ENCODE measurements at regions not wholly inside any gene's neighbourhood (a gene's known extent, or its start where the extent isn't known, plus 50 kb on each side); places are given as distances from the start of the nearest gene placed in this dataset.

DNA sequence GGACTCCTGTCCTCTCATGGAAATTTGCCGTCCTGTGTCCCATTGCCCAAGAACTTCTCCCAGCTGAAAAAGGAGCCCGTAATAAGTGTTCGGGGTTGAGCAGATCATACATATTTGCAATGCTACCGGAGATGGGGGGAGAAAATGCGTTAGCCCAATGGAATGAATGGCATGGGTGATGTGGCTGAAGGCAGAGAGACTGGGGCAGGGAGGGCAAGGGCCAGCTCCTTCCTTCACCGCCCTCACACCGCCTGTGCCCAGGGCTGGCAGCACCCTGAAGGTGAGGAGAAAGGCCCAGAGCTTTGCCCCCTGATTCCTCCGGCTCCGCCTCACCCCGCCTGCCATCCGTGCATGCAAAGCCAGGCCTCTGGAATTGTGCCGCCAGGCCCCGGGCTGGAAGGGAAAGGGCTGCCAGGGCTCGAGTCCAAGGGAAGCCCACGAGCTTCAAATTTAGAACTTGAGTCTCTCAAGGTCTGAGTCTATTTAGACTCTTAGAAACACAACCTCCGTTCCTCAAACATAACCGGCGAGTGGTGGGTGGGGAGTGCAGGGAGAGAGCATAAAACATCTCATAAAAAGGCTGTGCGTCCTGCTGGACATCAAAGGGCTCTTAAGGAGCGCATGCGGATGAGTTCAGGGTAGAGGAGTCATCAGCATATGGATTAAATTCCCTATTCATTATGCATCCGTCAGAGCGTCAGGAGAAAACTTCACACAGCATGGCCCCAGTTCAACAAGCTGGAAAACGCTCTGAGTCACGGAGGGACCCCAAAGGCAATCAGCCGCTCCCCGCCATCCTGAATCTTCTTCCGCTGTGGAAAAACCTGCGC is 121.7 kb upstream of the GLI2 start:
- H3K9me3 ChIP-seq: no peaks in the 10 kb centered on the region
- no peaks in the 10 kb centered on the region for H3K4me1 ChIP-seq
- H3K36me3 ChIP-seq: no peaks in the 10 kb centered on the region
- no peaks in the 10 kb centered on the region for H3K27me3 ChIP-seq
- H3K4me3 ChIP-seq: no peak overlapping the region
- H3K27ac ChIP-seq: no peak overlapping the region
- WGBS, 2 donors: 49 to 56% methylated on average over 29 of the region's 29 CpGs
- DNase-seq (ENCODE audit: low spot score in 2 of 2): no peak
- TF ChIP-seq, protein P1, sequence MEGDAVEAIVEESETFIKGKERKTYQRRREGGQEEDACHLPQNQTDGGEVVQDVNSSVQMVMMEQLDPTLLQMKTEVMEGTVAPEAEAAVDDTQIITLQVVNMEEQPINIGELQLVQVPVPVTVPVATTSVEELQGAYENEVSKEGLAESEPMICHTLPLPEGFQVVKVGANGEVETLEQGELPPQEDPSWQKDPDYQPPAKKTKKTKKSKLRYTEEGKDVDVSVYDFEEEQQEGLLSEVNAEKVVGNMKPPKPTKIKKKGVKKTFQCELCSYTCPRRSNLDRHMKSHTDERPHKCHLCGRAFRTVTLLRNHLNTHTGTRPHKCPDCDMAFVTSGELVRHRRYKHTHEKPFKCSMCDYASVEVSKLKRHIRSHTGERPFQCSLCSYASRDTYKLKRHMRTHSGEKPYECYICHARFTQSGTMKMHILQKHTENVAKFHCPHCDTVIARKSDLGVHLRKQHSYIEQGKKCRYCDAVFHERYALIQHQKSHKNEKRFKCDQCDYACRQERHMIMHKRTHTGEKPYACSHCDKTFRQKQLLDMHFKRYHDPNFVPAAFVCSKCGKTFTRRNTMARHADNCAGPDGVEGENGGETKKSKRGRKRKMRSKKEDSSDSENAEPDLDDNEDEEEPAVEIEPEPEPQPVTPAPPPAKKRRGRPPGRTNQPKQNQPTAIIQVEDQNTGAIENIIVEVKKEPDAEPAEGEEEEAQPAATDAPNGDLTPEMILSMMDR (IDR thresholded peaks at IDR 0.05): no peak
- no peak for TF ChIP-seq EP300 (IDR thresholded peaks at IDR 0.05)
- no peak for TF ChIP-seq POLR2A (IDR thresholded peaks at IDR 0.05)

DNA sequence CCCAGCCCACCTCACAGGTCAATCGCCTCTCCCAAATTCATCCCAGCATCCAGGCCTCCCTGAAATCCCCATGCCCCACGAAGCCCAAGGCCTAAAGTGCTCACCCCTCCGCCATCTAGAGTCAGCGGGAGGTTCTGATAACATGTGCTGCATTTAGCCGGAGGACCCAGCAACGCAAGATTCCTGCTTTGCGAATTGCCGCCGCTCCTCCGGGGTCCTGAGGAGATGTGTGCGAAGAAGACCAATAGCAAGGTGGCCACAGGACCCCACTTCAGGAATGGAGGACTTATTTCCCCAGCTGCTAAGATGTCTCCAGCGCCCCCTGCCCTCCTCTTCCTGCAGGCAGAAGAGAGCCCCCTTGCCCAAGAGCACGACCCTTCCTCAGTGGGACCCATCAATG is 120.8 kb upstream of the GLI2 start:
- no peaks in the 10 kb centered on the region for H3K36me3 ChIP-seq
- H3K4me3 ChIP-seq: no peak overlapping the region
- H3K27ac ChIP-seq: no peak overlapping the region
- WGBS, 2 donors: 93 to 95% methylated on average over 13 of the region's 13 CpGs
- H3K27me3 ChIP-seq: no peaks in the 10 kb centered on the region
- H3K9me3 ChIP-seq: no peaks in the 10 kb centered on the region
- no peak for TF ChIP-seq EP300 (IDR thresholded peaks at IDR 0.05)
- TF ChIP-seq, protein P1 (IDR thresholded peaks at IDR 0.05): no peak
- no peak for TF ChIP-seq POLR2A (IDR thresholded peaks at IDR 0.05)
- no peaks in the 10 kb centered on the region for H3K4me1 ChIP-seq
- DNase-seq (ENCODE audit: low spot score in 2 of 2): no peak

DNA sequence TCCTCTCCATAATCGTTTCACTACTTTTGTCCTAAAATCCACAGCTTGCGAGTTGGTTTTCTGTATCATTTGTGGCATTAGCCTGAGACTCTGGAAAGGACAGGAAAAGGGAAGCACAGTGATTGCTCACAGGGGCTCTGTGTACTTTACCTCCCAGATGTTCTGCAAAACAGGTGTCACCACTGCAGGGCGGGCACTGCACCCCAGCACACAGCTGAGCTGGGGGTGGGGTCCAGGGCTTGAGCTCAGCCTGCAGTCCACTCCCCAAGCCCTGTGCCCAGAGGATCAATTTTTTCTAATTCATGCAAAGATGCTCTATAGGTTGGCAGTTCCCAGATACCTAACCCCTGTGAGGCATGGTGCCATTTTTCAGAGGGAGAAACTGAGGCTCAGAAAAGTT is 119.4 kb upstream of the GLI2 start:
- WGBS, 2 donors: 77 to 87% methylated on average over 3 of the region's 3 CpGs
- H3K4me3 ChIP-seq: no peak overlapping the region
- TF ChIP-seq POLR2A (IDR thresholded peaks at IDR 0.05) (no peak), EP300 (IDR thresholded peaks at IDR 0.05) (no peak)
- TF ChIP-seq, protein P1 (IDR thresholded peaks at IDR 0.05): no peak
- no peaks in the 10 kb centered on the region for H3K27me3 ChIP-seq
- DNase-seq (ENCODE audit: low spot score in 2 of 2): no peak
- no peaks in the 10 kb centered on the region for H3K9me3 ChIP-seq
- H3K27ac ChIP-seq: no peak overlapping the region
- no peaks in the 10 kb centered on the region for H3K36me3 ChIP-seq
- H3K4me1 ChIP-seq: no peaks in the 10 kb centered on the region

DNA sequence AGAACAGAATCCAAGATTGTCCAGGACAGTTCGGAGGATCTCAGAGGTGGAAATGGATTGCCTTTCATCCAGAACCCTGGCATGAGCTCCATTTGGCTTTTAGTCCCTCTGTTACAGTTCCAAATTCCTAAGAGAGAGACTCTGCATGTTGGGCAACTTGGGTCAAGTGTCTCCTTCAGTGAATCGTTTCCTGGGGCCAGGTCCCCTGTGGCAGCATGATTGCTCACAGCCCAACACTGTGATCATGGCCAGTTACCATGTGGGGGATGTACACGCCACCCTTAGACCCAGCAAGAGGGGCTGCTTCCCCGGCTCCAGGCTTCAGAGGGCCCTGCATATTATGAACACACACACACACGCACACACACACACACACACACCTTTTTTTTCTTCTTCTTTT is 118.6 kb upstream of the GLI2 start:
- H3K27ac ChIP-seq: no peak overlapping the region
- H3K4me3 ChIP-seq: no peak overlapping the region
- DNase-seq (ENCODE audit: low spot score in 2 of 2): no peak
- no peaks in the 10 kb centered on the region for H3K27me3 ChIP-seq
- H3K4me1 ChIP-seq: no peaks in the 10 kb centered on the region
- no peaks in the 10 kb centered on the region for H3K36me3 ChIP-seq
- TF ChIP-seq, protein P1 (IDR thresholded peaks at IDR 0.05): no peak
- no peak for TF ChIP-seq EP300 (IDR thresholded peaks at IDR 0.05)
- TF ChIP-seq POLR2A (IDR thresholded peaks at IDR 0.05): no peak
- H3K9me3 ChIP-seq: peaks cover 0 to 1% (median 0%) of the 10 kb centered on the region in 4 donors
- WGBS, 2 donors: 72 to 76% methylated on average over 4 to 5 of the region's 5 CpGs

DNA sequence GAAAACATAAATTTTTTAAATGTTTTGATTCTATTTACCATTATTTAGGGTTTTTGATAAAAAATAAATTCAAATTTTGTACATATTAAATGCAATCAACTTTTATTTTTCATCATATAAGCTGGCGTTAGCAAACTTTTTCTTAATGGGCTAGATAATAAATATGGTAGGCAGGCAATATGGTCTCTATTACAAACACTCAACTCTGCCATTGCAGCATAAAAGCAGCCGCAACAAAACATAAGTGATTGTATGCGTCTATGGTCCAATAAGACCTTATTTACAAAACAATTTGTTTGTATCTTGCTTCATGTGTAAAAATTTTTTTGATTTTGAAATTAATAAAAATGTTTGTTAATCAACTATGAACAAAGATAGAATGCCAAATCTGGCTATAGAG is 116.8 kb upstream of the GLI2 start:
- Histone ChIP-seq H3K27me3 (no peaks in the 10 kb centered on the region), H3K36me3 (no peaks in the 10 kb centered on the region), H3K9me3 (peaks cover 0 to 8% (median 0%) of the 10 kb centered on the region in 4 donors), H3K4me3 (no peak overlapping the region), H3K27ac (no peak overlapping the region), H3K4me1 (no peaks in the 10 kb centered on the region)
- no peak for TF ChIP-seq POLR2A (IDR thresholded peaks at IDR 0.05)
- TF ChIP-seq, protein P1 (IDR thresholded peaks at IDR 0.05): no peak
- TF ChIP-seq EP300 (IDR thresholded peaks at IDR 0.05): no peak
- WGBS, 2 donors: 94 to 95% methylated on average over 3 of the region's 3 CpGs
- no peak for DNase-seq (ENCODE audit: low spot score in 2 of 2)
